ENCODE measurements at regions not wholly inside any gene's neighbourhood (a gene's known extent, or its start where the extent isn't known, plus 50 kb on each side); places are given as distances from the start of the nearest gene placed in this dataset.
A peak's percentile ranks its signal among the peaks of the same experiment; 100 is the strongest.
"Not testable (repeated sequence)": the region's sequence is repeated elsewhere in the genome, so short reads cannot be mapped to it uniquely, and the experiment has no call there.

GRCh38 chr9:73426269-73426668, 274.6 kb downstream of the ANXA1 start:
- TF ChIP-seq CTCF (IDR thresholded peaks at IDR 0.05; ENCODE audit: insufficient read depth, low read length, poor library complexity, severe bottlenecking): no peak

GRCh38 chr9:73434826-73435225, 283.2 kb downstream of the ANXA1 start:
- Histone ChIP-seq H3K36me3 (ENCODE audit: control insufficient read depth, insufficient read depth, low read length) (no peaks in the 10 kb centered on the region), H3K27me3 (ENCODE audit: control insufficient read depth, insufficient read depth, low read length) (no peaks in the 10 kb centered on the region), H3K4me3 (ENCODE audit: low read depth, low read length) (no peak overlapping the region)
- DNase-seq (ENCODE audit: low read depth): no peak
- TF ChIP-seq CTCF (IDR thresholded peaks at IDR 0.05; ENCODE audit: insufficient read depth, low read length, poor library complexity, severe bottlenecking): no peak

More at GRCh38 chr9:73426269-73426668, 274.6 kb downstream of the ANXA1 start:
- Histone ChIP-seq H3K4me3 (ENCODE audit: low read depth, low read length) (no peak overlapping the region), H3K36me3 (ENCODE audit: control insufficient read depth, insufficient read depth, low read length) (no peaks in the 10 kb centered on the region), H3K27me3 (ENCODE audit: control insufficient read depth, insufficient read depth, low read length) (no peaks in the 10 kb centered on the region)
- no peak for DNase-seq (ENCODE audit: low read depth)

GRCh38 chr9:73437758-73438157, 286.1 kb downstream of the ANXA1 start:
- DNase-seq (ENCODE audit: low read depth): no peak
- Histone ChIP-seq H3K27me3 (ENCODE audit: control insufficient read depth, insufficient read depth, low read length) (no peaks in the 10 kb centered on the region), H3K4me3 (ENCODE audit: low read depth, low read length) (no peak overlapping the region), H3K36me3 (ENCODE audit: control insufficient read depth, insufficient read depth, low read length) (no peaks in the 10 kb centered on the region)
- TF ChIP-seq CTCF (IDR thresholded peaks at IDR 0.05; ENCODE audit: insufficient read depth, low read length, poor library complexity, severe bottlenecking): no peak

- not testable (repeated sequence) for H3K36me3 ChIP-seq (ENCODE audit: control insufficient read depth, insufficient read depth, low read length); DNase-seq (ENCODE audit: low read depth); H3K27me3 ChIP-seq (ENCODE audit: control insufficient read depth, insufficient read depth, low read length); H3K4me3 ChIP-seq (ENCODE audit: low read depth, low read length)
Observed at GRCh38 chr9:73439839-73440238, 288.2 kb downstream of the ANXA1 start.

GRCh38 chr9:73441223-73441622, 289.6 kb downstream of the ANXA1 start:
- Histone ChIP-seq H3K27me3 (ENCODE audit: control insufficient read depth, insufficient read depth, low read length) (no peaks in the 10 kb centered on the region), H3K36me3 (ENCODE audit: control insufficient read depth, insufficient read depth, low read length) (no peaks in the 10 kb centered on the region), H3K4me3 (ENCODE audit: low read depth, low read length) (no peak overlapping the region)
- TF ChIP-seq CTCF (IDR thresholded peaks at IDR 0.05; ENCODE audit: insufficient read depth, low read length, poor library complexity, severe bottlenecking): no peak
- no peak for DNase-seq (ENCODE audit: low read depth)

GRCh38 chr9:73441890-73442818, 290.5 kb downstream of the ANXA1 start:
- H3K27me3 ChIP-seq (ENCODE audit: control insufficient read depth, insufficient read depth, low read length): no peaks in the 10 kb centered on the region
- peak; percentile 19 for DNase-seq (ENCODE audit: low read depth)
- no peaks in the 10 kb centered on the region for H3K36me3 ChIP-seq (ENCODE audit: control insufficient read depth, insufficient read depth, low read length)
- TF ChIP-seq CTCF (IDR thresholded peaks at IDR 0.05; ENCODE audit: insufficient read depth, low read length, poor library complexity, severe bottlenecking): no peak
- no peak overlapping the region for H3K4me3 ChIP-seq (ENCODE audit: low read depth, low read length)

Measured in kidney epithelial cell (primary cell).